Gastroesophageal sphincter (tissue), 3 donors: ENCODE measurements at regions not wholly inside any gene's neighbourhood (a gene's known extent, or its start where the extent isn't known, plus 50 kb on each side); places are given as distances from the start of the nearest gene placed in this dataset.

ENCODE experiments used
- CTCF ChIP-seq, 4 experiments: fragments of 200-600 bp in 2 of 4; fragments of 450-650 bp in 2 of 4; sonication (generic) in 1 of 4; IDR thresholded peaks; one replicate each; pipeline ENCODE4 v1.5.1; 2017 to 2019; ENCODE audit warnings: antibody characterized with exemption in 4 of 4, mild to moderate bottlenecking in 2 of 4, moderate library complexity in 2 of 4
- EP300 ChIP-seq: sonication (generic); formaldehyde crosslinking; IDR thresholded peaks from one replicate; pipeline ENCODE4 v1.6.1; 2017; ENCODE audit warnings: antibody characterized with exemption, mild to moderate bottlenecking
- POLR2A ChIP-seq, 2 donors: fragments of 450-650 bp; IDR thresholded peaks; one replicate each; pipeline ENCODE4 v1.6.1; 2017; ENCODE audit warnings: antibody characterized with exemption in 2 of 2, mild to moderate bottlenecking in 2 of 2, moderate library complexity in 1 of 2
- POLR2AphosphoS5 ChIP-seq: sonication (generic); formaldehyde crosslinking; IDR thresholded peaks from one replicate; pipeline ENCODE4 v1.6.1; 2017; ENCODE audit warnings: antibody characterized with exemption

- TF ChIP-seq CTCF (IDR thresholded peaks at IDR 0.05) = no peak
- TF ChIP-seq POLR2AphosphoS5 = no peak
- TF ChIP-seq POLR2A (IDR thresholded peaks at IDR 0.05) = no peak
- no peak for TF ChIP-seq EP300
These were observed 904.2 kb upstream of the POT1 start for GRCh38 chr7:125833839-125834238.
